ENCODE measurements at regions not wholly inside any gene's neighbourhood (a gene's known extent, or its start where the extent isn't known, plus 50 kb on each side); places are given as distances from the start of the nearest gene placed in this dataset.

- DNase-seq (ENCODE audit: low read depth), result peak; percentile 2
- TF ChIP-seq, protein P1, sequence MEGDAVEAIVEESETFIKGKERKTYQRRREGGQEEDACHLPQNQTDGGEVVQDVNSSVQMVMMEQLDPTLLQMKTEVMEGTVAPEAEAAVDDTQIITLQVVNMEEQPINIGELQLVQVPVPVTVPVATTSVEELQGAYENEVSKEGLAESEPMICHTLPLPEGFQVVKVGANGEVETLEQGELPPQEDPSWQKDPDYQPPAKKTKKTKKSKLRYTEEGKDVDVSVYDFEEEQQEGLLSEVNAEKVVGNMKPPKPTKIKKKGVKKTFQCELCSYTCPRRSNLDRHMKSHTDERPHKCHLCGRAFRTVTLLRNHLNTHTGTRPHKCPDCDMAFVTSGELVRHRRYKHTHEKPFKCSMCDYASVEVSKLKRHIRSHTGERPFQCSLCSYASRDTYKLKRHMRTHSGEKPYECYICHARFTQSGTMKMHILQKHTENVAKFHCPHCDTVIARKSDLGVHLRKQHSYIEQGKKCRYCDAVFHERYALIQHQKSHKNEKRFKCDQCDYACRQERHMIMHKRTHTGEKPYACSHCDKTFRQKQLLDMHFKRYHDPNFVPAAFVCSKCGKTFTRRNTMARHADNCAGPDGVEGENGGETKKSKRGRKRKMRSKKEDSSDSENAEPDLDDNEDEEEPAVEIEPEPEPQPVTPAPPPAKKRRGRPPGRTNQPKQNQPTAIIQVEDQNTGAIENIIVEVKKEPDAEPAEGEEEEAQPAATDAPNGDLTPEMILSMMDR (IDR thresholded peaks at IDR 0.05; ENCODE audit: control insufficient read depth, insufficient read depth, low read depth, low read length, missing control alignments), result no peak
- H3K4me3 ChIP-seq (ENCODE audit: control insufficient read depth, low read depth, low read length), result no peak overlapping the region
Observed at GRCh38 chr9:19998823-19999455, 210.1 kb upstream of the SLC24A2 start.

- TF ChIP-seq, protein P1 (IDR thresholded peaks at IDR 0.05; ENCODE audit: control insufficient read depth, insufficient read depth, low read depth, low read length, missing control alignments), result no peak
- DNase-seq (ENCODE audit: low read depth), result no peak
- H3K4me3 ChIP-seq (ENCODE audit: control insufficient read depth, low read depth, low read length), result no peak overlapping the region
Observed at GRCh38 chr9:19998153-19998552, 209.3 kb upstream of the SLC24A2 start.

DNA sequence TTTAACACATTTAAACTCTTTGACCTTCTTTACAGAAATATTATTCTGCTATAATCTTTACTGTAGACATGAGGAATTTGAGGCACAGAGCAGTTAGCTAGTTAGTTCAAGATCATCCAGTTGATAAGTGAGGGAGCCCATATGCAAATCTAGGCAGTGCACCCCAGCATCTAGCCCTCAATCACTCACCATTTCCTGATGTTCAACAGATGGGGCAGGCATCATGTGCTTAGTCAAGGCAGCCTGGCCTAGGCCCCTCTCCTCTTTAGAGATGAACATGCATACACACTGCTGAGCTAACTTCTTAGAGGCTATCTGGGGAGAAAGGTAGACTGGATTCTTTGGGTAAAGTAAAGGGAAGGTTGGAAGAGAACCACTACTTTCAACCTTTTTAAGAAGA is 206.8 kb upstream of the SLC24A2 start:
- no peak overlapping the region for H3K4me3 ChIP-seq (ENCODE audit: control insufficient read depth, low read depth, low read length)
- TF ChIP-seq, protein P1 (IDR thresholded peaks at IDR 0.05; ENCODE audit: control insufficient read depth, insufficient read depth, low read depth, low read length, missing control alignments), result no peak
- DNase-seq (ENCODE audit: low read depth), result no peak

- TF ChIP-seq, protein P1 (IDR thresholded peaks at IDR 0.05; ENCODE audit: control insufficient read depth, insufficient read depth, low read depth, low read length, missing control alignments), result no peak
- DNase-seq (ENCODE audit: low read depth), result peak; percentile 7
- no peak overlapping the region for H3K4me3 ChIP-seq (ENCODE audit: control insufficient read depth, low read depth, low read length)
Observed at GRCh38 chr9:19994296-19994695, 205.5 kb upstream of the SLC24A2 start.

DNA sequence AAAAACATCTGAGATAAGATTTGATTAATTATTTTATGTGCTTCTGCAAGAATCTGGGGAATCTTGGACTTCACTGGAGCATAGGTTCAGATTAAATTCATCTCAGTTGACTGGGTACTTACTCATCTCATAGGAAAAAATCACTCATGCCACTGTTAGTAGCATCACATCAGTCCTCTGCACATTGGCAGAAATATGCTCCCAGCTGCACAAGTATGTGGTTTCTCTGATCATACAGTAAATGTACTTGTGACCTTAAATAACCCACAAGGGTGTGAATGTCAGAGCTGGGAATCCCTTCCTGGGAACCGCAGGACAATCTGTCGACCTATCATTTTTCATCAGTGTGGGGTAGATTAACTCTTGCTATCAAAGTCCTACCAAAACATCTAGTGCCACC is 203.7 kb upstream of the SLC24A2 start:
- TF ChIP-seq, protein P1 (IDR thresholded peaks at IDR 0.05; ENCODE audit: control insufficient read depth, insufficient read depth, low read depth, low read length, missing control alignments), result no peak
- DNase-seq (ENCODE audit: low read depth), result peak; percentile 25
- no peak overlapping the region for H3K4me3 ChIP-seq (ENCODE audit: control insufficient read depth, low read depth, low read length)

DNA sequence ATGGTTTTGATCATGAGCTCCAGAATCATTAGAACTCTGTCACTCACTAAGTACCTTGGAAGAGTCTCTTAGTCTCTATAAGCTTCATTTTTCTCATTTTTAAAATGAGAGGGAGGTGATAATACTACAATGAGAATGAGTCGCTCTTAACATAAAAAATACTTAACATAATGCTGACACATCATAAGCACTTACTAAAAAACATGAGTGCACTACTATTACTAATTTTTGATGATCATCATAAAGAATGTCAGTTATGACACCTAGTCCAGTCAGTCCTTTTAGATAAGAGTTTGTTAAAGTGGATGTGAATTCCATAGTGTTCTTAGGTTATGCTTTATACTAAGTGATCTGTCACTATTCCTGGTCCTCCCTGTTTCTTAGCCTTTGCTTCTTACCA is 200.4 kb upstream of the SLC24A2 start:
- H3K4me3 ChIP-seq (ENCODE audit: control insufficient read depth, low read depth, low read length), result no peak overlapping the region
- no peak for DNase-seq (ENCODE audit: low read depth)
- TF ChIP-seq, protein P1 (IDR thresholded peaks at IDR 0.05; ENCODE audit: control insufficient read depth, insufficient read depth, low read depth, low read length, missing control alignments), result no peak

Data from AG09309 (cell line).